Adrenal gland (tissue), 5 donors: ENCODE measurements at regions not wholly inside any gene's neighbourhood (a gene's known extent, or its start where the extent isn't known, plus 50 kb on each side); places are given as distances from the start of the nearest gene placed in this dataset.

Experiments
- POLR2A ChIP-seq, 2 donors: fragments of 450-650 bp; IDR thresholded peaks; one replicate each; pipeline ENCODE4 v1.6.1; 2017; ENCODE audit warnings: antibody characterized with exemption in 2 of 2, mild to moderate bottlenecking in 2 of 2, moderate library complexity in 1 of 2
- TF ChIP-seq, protein P1 (sequence below), 6 experiments: fragments of 450-650 bp in 4 of 6; fragments of 200-600 bp in 2 of 6; sonication (generic) in 1 of 6; IDR thresholded peaks; 1 replicate in 5 of 6; 2 replicates in 1 of 6; pipeline versions ENCODE4 v1.5.1 to v1.8.0; 2016 to 2021; ENCODE audit warnings: antibody characterized with exemption in 6 of 6, mild to moderate bottlenecking in 2 of 6, moderate library complexity in 1 of 6
- donor health status: DM: no; HTN: no; CAD: no.

GRCh38 chr13:22596171-22596863 is 584.5 kb upstream of the SGCG start:
- TF ChIP-seq, protein P1, sequence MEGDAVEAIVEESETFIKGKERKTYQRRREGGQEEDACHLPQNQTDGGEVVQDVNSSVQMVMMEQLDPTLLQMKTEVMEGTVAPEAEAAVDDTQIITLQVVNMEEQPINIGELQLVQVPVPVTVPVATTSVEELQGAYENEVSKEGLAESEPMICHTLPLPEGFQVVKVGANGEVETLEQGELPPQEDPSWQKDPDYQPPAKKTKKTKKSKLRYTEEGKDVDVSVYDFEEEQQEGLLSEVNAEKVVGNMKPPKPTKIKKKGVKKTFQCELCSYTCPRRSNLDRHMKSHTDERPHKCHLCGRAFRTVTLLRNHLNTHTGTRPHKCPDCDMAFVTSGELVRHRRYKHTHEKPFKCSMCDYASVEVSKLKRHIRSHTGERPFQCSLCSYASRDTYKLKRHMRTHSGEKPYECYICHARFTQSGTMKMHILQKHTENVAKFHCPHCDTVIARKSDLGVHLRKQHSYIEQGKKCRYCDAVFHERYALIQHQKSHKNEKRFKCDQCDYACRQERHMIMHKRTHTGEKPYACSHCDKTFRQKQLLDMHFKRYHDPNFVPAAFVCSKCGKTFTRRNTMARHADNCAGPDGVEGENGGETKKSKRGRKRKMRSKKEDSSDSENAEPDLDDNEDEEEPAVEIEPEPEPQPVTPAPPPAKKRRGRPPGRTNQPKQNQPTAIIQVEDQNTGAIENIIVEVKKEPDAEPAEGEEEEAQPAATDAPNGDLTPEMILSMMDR (IDR thresholded peaks at IDR 0.05), result no peak
- TF ChIP-seq POLR2A (IDR thresholded peaks at IDR 0.05), result peak in 1 of 2 donors; percentile 32
